ENCODE measurements at regions not wholly inside any gene's neighbourhood (a gene's known extent, or its start where the extent isn't known, plus 50 kb on each side); places are given as distances from the start of the nearest gene placed in this dataset.

DNA sequence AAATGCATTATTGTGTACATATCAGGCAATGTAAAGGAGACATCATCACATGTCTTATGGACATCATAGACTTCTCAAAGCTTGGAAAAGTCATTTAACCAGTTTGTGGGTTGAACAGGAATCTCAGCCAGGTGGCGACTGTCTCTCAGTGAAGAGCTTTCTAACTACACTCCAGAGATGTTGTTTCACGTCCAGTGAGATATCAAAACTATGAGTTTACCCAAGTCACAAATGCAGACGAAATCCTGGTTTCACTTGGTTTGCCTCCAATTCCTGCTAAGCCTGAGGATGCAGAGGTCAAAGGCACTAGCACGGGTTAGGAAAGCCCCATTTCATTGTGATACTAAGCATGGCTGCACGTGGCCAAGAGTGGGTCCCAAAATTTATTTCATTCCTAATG lies 384.5 kb upstream of the MEIS1 start (continued):
- TF ChIP-seq GTF2F1 (IDR thresholded peaks at IDR 0.05; ENCODE audit: borderline replicate concordance, low read depth, low read length) (no peak), PHF8 (conservative IDR thresholded peaks at IDR 0.05; ENCODE audit: low read depth, low read length) (no peak), YY1 (IDR thresholded peaks at IDR 0.05; ENCODE audit: low read depth, low read length) (no peak)
